Activated CD4-positive, alpha-beta T cell treated with anti-CD3 and anti-CD28 coated beads, Interleukin-2, Interleukin-6, amounts not matched to agents 100 ng/mL and 50 ng/mL, durations not matched to agents 16 hours and 8 hours (primary cell): ENCODE measurements at regions not wholly inside any gene's neighbourhood (a gene's known extent, or its start where the extent isn't known, plus 50 kb on each side); places are given as distances from the start of the nearest gene placed in this dataset.

Experiments
- DNase-seq: peaks from one replicate; pipeline ENCODE4 v3.0.0-alpha.2; 2020

GRCh38 chr3:46146548-46146947 is 61.6 kb downstream of the CCR1 start:
- peak; percentile 3 for DNase-seq

- DNase-seq: no peak
Observed at GRCh38 chr3:46146021-46146420, 62.1 kb downstream of the CCR1 start.

DNA sequence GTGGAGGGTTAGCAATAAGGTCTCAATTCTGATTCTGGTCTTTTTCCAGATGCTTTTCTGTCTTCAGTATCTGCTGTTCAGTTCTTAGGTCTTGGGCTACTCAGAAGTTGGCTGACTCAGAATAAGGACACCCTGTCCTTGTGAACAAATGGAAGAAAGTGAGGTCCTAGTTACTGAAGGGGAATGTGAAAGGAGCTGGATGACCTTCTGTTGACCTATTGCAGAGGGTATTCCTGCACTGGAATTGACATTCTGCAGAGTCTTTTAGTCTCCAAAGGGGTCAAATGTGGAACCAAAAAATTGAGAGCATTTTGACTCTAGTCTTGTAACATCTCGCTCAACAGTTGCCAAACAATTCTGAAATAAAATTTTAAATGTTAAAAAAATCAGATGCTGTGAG is 63.0 kb downstream of the CCR1 start:
- DNase-seq: no peak

GRCh38 chr3:46143951-46144473 is 64.1 kb downstream of the CCR1 start:
- DNase-seq: no peak

DNA sequence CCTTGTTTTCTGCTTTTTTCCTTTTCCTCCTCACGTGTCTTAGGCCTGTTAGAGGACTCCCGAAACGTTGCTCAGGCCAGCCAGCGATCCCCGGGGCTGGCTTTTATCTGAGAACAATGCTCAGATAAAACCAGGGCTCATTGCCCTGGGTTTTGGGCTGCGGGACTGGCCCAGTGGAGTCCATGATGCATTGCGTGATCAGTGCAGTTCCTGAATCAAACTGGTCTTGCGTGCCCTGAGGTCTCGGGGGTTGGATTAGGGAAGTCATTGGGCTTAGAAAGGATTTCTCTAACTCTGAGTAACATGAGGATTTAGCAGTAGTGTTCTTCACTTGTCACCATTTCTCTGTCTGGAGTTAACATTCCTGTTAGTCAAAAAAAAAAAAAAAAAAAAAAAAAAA is 66.3 kb downstream of the CCR1 start:
- DNase-seq: no peak

- DNase-seq: no peak
Observed at GRCh38 chr3:46138581-46138980, 69.5 kb downstream of the CCR1 start.

GRCh38 chr3:46135475-46135874 is 72.6 kb downstream of the CCR1 start:
- DNase-seq: peak; percentile 19

- DNase-seq: no peak
Observed at GRCh38 chr3:46133285-46133684, 74.8 kb downstream of the CCR1 start.

- no peak for DNase-seq
Observed at GRCh38 chr3:46132565-46132964, 75.5 kb downstream of the CCR1 start.

DNA sequence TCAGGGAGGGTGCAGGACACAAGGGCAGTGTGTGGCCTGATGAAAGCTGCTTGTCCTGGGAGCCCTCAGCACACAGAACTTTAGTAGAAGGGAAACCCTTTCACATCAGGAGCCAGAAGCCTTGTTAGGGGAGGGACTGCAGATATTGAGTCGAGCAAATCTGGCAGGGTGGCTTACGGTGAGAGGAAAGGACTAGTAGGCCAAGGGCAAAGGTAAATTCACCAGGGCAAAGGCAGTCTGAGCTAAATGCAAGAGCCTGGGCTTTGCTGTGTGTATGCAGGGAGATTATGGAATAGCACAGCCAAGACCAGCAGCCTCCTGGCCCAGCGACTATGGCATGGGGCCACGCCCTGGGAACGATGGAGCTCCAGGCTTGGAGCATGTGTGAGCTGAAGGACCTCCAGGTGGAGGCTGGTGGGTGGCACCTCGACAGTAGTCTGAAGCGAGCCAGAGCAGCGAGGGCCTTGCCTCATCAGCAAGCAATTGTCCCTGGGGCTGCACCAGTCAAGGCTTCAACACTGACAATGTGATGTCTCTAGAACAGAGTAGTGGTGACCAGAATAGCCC is 76.1 kb downstream of the CCR1 start:
- DNase-seq: no peak

DNA sequence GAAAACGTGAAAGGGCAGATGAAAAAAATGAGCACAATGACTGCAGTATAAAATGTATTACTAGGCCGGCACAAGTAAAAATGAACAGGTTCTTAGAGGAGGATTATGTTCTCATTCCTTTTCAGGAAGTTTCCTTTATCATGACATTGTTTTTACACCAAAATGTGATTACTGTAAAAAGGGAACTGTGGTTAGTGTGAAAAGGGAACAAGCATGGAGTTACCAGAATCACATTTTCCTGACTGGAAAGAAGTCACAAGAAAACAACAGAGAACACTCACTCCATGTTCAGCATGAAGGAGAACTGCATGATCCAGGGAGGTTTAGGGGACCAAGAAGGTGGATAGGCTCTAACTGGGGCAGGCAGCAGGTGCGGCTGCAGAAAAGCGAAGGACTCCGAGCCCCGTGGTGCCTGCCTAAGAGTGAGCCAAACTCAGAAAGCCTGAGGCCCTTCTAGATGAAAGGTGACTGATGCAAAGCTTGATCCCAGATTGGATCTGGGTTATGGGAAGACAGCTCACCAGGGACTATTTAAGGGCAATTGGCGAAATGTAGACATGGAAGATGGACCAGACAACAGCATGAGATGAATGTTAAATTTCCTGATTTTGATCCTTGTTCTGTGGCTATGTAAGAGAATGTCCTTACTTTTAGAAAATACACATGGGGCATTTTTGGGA is 77.3 kb downstream of the CCR1 start:
- DNase-seq: no peak

DNA sequence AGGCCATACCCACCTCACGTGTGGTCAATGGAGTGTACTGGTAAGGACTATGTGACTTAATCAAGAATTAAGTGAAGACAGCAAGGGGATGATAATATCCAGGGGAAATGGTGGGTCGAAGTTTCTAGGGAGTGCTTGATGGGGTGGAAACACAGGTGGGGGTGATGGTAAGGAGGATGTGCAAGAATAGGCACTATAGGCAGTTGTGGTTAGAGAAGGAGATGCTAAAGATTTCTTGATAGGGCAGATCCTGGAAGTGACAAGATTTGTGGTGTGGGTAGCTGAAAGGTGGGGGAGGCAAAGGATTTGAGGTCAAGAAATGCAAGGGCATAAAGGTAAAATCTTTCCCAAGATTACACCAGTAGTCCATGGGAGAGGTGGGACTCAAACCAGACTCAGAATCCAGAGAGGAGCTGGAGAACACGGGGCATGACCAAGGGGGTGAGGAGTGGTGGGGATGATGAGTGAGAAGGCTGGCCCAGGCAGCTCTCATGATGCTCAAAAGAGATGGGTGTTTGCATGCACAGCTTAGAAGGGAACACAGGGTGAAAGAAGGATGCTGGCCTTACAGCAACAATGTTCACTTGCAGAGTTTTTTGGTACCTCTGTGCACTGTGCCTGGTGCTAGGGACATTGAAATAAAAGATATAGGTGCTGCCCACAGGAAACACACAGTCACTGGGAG is 78.4 kb downstream of the CCR1 start:
- peak; percentile 22 for DNase-seq

DNA sequence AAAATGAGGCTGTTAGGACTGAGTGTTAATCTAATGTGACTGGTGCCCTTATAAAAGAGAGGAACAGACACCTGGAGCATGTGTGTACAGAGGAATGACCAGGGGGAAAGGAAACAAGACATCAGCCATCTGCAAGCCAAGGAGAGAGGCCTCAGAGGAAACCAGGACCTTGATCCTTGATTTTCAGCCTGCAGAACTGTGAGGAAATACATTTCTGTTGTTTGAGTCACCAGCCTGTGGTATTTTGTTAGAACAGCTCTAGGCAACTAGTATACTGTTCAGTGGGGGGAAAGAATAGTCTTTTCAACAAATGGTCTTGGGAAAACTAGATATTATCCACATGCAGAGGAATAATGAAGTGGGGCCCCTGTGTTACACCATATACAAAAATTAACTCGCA is 80.6 kb downstream of the CCR1 start:
- DNase-seq: no peak

- no peak for DNase-seq
Observed at GRCh38 chr3:46124216-46125177, 83.6 kb downstream of the CCR1 start.

DNA sequence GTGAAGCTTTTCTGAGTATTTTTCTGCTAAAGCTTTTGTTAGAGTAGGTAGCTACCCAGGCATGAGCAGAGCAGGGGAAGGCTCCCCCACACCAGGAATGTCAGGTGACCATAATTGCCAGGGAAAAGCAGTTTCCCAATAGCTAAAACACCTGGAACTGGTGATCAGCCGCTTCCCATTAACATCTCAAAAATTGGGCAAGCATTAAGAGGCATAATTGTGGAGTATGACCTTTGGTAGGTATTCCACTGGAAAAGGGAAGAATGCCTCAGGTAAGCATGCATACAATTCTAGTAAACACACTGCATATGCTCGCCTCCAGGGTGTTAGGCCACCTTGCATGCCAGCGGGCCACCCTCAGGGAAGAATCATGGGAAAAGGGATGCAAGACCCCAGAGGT is 84.5 kb downstream of the CCR1 start:
- DNase-seq: no peak

- no peak for DNase-seq
Observed at GRCh38 chr3:46122091-46122490, 86.0 kb downstream of the CCR1 start.

DNA sequence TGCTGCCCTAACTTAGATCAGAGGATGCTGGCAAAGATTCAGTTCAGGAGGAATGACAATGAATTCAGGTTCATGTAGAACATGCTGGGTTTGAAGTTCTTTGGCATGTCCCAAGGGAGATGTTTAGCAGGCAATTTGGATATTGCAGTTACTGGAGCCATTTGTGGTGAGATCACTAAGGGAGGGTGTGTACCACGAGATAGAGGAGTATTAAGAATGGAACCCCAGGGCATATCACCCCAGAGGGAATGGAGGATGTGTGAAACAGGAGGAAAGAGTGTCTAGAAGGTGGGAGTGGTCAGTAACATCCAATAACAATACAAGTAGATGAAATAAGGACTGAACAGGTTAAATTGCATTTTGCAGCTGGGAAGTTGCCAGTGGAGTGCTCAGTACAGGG is 87.1 kb downstream of the CCR1 start:
- no peak for DNase-seq

GRCh38 chr3:46119709-46120498 is 88.2 kb downstream of the CCR1 start:
- no peak for DNase-seq

DNA sequence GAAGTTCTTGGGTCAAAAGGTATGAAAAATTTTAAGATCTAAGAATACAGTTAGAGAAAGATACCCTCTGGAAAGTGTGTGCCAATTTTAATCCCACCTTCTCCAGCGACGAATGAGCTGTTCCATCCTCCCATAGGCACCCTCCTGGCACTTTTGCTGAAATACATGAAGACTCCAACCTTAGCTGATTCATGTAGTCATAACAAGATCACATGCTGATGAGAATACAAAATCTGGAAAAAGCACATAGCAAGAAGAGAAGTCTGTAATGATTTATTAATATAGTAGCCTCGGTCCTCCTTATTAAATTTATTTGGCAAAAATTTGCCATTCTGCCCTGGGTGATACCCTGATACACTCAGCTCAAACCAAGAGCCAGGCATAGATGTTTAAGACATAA is 88.9 kb downstream of the CCR1 start:
- DNase-seq: no peak

DNA sequence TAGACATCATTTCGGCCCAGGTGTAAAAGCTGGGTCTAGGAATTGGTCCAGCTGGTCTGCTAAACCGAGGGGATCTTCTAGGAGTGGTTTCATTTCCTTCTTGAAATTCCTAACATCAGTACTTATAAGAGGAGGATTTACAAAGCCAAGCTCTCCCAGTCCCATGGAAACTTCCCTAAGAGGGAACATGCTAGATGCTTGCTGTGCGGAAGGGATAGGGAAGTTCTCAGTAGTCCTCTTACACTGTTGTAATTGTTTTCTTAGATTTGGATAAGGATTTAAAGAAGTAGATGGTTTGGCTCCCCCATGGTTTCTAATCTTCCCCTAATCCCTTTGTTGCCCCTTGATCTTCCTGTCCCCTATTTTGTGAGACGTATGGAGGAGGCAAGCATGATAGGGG is 89.7 kb upstream of the XCR1 start:
- no peak for DNase-seq

GRCh38 chr3:46114323-46114988 is 87.2 kb upstream of the XCR1 start:
- no peak for DNase-seq

- no peak for DNase-seq
Observed at GRCh38 chr3:46113608-46114007, 86.3 kb upstream of the XCR1 start.
